ENCODE measurements at regions not wholly inside any gene's neighbourhood (a gene's known extent, or its start where the extent isn't known, plus 50 kb on each side); places are given as distances from the start of the nearest gene placed in this dataset.

DNA sequence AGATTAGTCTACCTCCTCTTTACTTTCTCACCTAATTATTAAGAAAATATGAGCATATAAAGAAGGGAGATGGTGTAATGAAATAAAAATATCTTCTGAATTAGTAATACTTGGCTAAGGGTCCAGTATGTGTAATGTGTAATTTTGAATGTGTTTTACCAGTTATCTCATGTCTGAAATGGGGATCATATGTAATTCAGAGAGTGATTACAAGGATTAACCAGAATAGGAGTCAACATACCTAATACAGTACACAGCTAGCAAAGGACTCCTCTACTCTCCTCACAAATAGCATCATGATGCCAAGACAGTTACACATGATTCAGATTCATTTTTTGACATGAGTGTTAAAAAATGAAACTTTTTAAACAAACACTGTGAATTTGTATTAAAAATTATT is 570.4 kb downstream of the SI start:
- no peak overlapping the region for H3K9ac ChIP-seq
- no peaks in the 10 kb centered on the region for H3K4me1 ChIP-seq
- no peaks in the 10 kb centered on the region for H4K20me1 ChIP-seq
- TF ChIP-seq Cebpa-rat (IDR thresholded peaks at IDR 0.05) = no peak
- H3K4me3 ChIP-seq = no peak overlapping the region
- no peak overlapping the region for H3K4me2 ChIP-seq
- no peaks in the 10 kb centered on the region for H3K36me3 ChIP-seq
- no peaks in the 10 kb centered on the region for H3K27me3 ChIP-seq
- no peaks in the 10 kb centered on the region for H3K9me3 ChIP-seq (replicated peaks in 1 of 11)
- H3K27ac ChIP-seq = no peak overlapping the region

- H3K9ac ChIP-seq = no peak overlapping the region
- H3K36me3 ChIP-seq = no peaks in the 10 kb centered on the region
- H3K4me2 ChIP-seq = no peak overlapping the region
- H3K4me1 ChIP-seq = no peaks in the 10 kb centered on the region
- H3K4me3 ChIP-seq = no peak overlapping the region
- no peak overlapping the region for H3K27ac ChIP-seq
- no peaks in the 10 kb centered on the region for H4K20me1 ChIP-seq
- TF ChIP-seq Cebpa-rat (IDR thresholded peaks at IDR 0.05) = no peak
- H3K27me3 ChIP-seq = no peaks in the 10 kb centered on the region
- peaks cover 0 to 4% (median 0%) of the 10 kb centered on the region in 11 experiments; a peak in 1 of 22 replicates for H3K9me3 ChIP-seq (replicated peaks in 1 of 11)
Observed at GRCh38 chr3:164498917-164499316, 579.4 kb downstream of the SI start.

- no peak overlapping the region for H3K4me2 ChIP-seq
Observed at GRCh38 chr3:164488893-164489292, 589.4 kb downstream of the SI start.

GRCh38 chr3:164486150-164486549 is 592.1 kb downstream of the SI start:
- no peak for TF ChIP-seq Cebpa-rat (IDR thresholded peaks at IDR 0.05)
- H4K20me1 ChIP-seq = no peaks in the 10 kb centered on the region
- H3K9me3 ChIP-seq (replicated peaks in 1 of 11) = no peaks in the 10 kb centered on the region
- no peaks in the 10 kb centered on the region for H3K4me1 ChIP-seq
- H3K27me3 ChIP-seq = no peaks in the 10 kb centered on the region
- no peak overlapping the region for H3K4me2 ChIP-seq
- H3K4me3 ChIP-seq = no peak overlapping the region
- no peaks in the 10 kb centered on the region for H3K36me3 ChIP-seq
- H3K9ac ChIP-seq = no peak overlapping the region
- no peak overlapping the region for H3K27ac ChIP-seq

More at GRCh38 chr3:164488893-164489292, 589.4 kb downstream of the SI start:
- H3K27me3 ChIP-seq = no peaks in the 10 kb centered on the region
- no peaks in the 10 kb centered on the region for H3K36me3 ChIP-seq
- no peaks in the 10 kb centered on the region for H4K20me1 ChIP-seq
- no peak overlapping the region for H3K4me3 ChIP-seq
- no peaks in the 10 kb centered on the region for H3K9me3 ChIP-seq (replicated peaks in 1 of 11)
- TF ChIP-seq Cebpa-rat (IDR thresholded peaks at IDR 0.05) = no peak
- H3K9ac ChIP-seq = no peak overlapping the region
- H3K4me1 ChIP-seq = no peaks in the 10 kb centered on the region
- no peak overlapping the region for H3K27ac ChIP-seq

DNA sequence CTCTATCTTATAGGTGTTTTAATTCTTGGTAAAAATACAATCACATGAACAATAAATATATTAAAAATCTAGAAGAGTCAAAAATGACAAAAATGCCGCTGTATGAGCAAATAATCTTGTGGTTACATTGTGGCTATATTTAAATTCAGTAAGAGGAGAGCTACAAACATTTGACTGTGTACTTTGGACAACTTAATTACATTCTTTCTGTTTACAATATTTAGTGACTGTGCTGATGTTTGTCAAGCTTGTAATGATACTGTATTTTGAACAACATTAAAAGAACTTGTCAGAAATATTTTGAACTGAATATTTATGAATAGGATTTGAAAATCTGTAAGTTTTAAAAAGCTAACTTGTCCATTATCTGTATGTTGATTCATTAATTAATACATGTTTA is 598.3 kb downstream of the SI start:
- H3K9me3 ChIP-seq (replicated peaks in 1 of 11) = no peaks in the 10 kb centered on the region
- no peak overlapping the region for H3K9ac ChIP-seq
- H3K4me1 ChIP-seq = no peaks in the 10 kb centered on the region
- H3K27me3 ChIP-seq = no peaks in the 10 kb centered on the region
- H3K27ac ChIP-seq = no peak overlapping the region
- H3K4me3 ChIP-seq = no peak overlapping the region
- no peaks in the 10 kb centered on the region for H3K36me3 ChIP-seq
- no peak overlapping the region for H3K4me2 ChIP-seq
- no peak for TF ChIP-seq Cebpa-rat (IDR thresholded peaks at IDR 0.05)
- no peaks in the 10 kb centered on the region for H4K20me1 ChIP-seq

GRCh38 chr3:164479406-164479805 is 598.9 kb downstream of the SI start:
- no peak overlapping the region for H3K9ac ChIP-seq
- no peak overlapping the region for H3K4me3 ChIP-seq
- no peaks in the 10 kb centered on the region for H4K20me1 ChIP-seq
- no peak overlapping the region for H3K4me2 ChIP-seq
- H3K27me3 ChIP-seq = no peaks in the 10 kb centered on the region
- H3K36me3 ChIP-seq = no peaks in the 10 kb centered on the region
- H3K27ac ChIP-seq = no peak overlapping the region
- no peaks in the 10 kb centered on the region for H3K4me1 ChIP-seq
- H3K9me3 ChIP-seq (replicated peaks in 1 of 11) = no peaks in the 10 kb centered on the region
- no peak for TF ChIP-seq Cebpa-rat (IDR thresholded peaks at IDR 0.05)

DNA sequence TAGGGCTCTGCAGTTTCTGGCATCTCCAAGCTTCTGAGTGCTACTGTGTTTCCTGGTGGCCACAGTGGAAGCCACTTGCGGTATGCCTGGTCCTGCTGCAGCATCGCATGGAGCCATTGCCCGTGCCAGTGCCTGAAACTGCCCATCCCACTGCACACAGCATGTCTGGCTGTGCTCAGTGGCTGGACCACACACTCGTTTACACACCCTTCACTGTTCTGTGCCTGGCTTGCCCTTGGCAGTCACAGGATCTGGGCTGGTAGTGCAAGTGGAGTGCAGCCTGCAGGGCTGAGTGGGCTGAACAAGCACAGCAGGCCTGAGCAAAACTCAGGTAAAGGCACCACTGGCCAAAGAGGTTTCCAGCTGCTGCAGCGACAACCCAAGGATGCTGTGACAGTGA is 600.0 kb downstream of the SI start:
- H3K9me3 ChIP-seq (replicated peaks in 1 of 11) = no peaks in the 10 kb centered on the region
- no peak for TF ChIP-seq Cebpa-rat (IDR thresholded peaks at IDR 0.05)
- H4K20me1 ChIP-seq = no peaks in the 10 kb centered on the region
- H3K4me2 ChIP-seq = no peak overlapping the region
- H3K4me1 ChIP-seq = no peaks in the 10 kb centered on the region
- no peaks in the 10 kb centered on the region for H3K36me3 ChIP-seq
- no peak overlapping the region for H3K4me3 ChIP-seq
- H3K27me3 ChIP-seq = no peaks in the 10 kb centered on the region
- no peak overlapping the region for H3K9ac ChIP-seq
- H3K27ac ChIP-seq = no peak overlapping the region

DNA sequence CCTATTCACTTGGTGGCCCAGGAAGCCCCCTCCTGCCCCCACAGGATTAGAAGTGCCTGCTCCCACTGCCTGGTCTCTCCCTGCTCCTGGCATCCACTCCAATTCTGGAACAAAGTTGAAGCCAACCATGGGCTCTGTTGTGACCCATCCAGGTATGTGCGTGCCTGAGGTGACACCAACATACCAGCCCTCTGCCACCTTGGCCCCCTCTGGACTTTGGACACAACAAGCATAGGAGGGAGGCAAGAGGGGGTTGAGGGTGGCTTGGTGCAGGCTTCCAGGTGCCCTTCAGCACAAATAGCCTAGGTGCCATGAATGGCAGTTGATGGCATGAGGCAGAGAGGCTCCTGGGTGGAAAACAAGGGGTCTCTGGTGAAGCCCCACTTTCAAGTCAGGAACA is 600.9 kb downstream of the SI start:
- no peak for TF ChIP-seq Cebpa-rat (IDR thresholded peaks at IDR 0.05)
- Histone ChIP-seq H3K36me3 (no peaks in the 10 kb centered on the region), H3K27me3 (no peaks in the 10 kb centered on the region)

DNA sequence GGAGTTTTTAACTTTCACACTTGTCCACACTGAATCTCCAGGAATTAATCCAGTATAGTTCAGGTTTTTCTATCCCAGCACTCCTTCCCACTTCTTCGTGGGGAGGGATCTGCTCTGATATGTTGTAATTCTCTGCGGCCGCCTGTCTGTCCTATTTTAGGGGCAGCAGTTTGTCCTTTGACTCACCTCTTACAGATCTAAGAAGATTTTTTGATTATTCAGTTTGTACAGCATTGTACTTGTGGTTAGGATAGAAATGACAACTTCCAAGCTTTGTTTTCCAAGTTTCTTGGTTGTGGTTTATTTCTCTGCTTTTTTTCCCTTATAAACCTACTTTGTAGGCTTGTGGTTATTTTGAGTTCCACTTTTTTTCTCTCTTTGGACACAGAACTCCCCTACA is 601.7 kb downstream of the SI start:
- Histone ChIP-seq H4K20me1 (no peaks in the 10 kb centered on the region), H3K9me3 (replicated peaks in 1 of 11) (no peaks in the 10 kb centered on the region), H3K4me2 (no peak overlapping the region), H3K27me3 (no peaks in the 10 kb centered on the region), H3K27ac (no peak overlapping the region), H3K9ac (no peak overlapping the region), H3K36me3 (no peaks in the 10 kb centered on the region), H3K4me1 (no peaks in the 10 kb centered on the region), H3K4me3 (no peak overlapping the region)
- no peak for TF ChIP-seq Cebpa-rat (IDR thresholded peaks at IDR 0.05)

More for the DNA sequence above, 600.9 kb downstream of the SI start:
- H3K4me2 ChIP-seq = no peak overlapping the region
- no peaks in the 10 kb centered on the region for H3K9me3 ChIP-seq (replicated peaks in 1 of 11)
- H4K20me1 ChIP-seq = no peaks in the 10 kb centered on the region
- no peaks in the 10 kb centered on the region for H3K4me1 ChIP-seq
- H3K27ac ChIP-seq = no peak overlapping the region
- H3K9ac ChIP-seq = no peak overlapping the region
- H3K4me3 ChIP-seq = no peak overlapping the region

DNA sequence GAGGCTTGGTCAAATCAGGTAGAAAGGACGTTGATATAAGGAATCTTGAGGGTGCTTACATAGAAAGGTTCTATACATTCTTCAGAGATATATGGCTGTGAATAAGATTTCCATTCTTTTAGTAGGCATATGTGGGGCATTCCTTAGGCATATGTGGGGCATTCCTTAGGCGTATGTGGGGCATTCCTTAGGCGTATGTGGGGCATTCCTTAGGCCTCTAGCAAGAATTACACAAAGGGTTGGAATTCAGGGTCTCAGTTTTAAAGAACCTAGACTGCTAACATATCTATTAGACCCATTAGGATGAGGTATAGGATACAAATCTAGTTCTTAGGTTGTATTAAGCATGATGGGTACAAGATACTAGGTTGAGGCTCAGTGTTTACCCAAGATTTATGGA is 607.8 kb downstream of the SI start:
- Histone ChIP-seq H4K20me1 (no peaks in the 10 kb centered on the region), H3K27ac (no peak overlapping the region), H3K4me2 (no peak overlapping the region), H3K36me3 (no peaks in the 10 kb centered on the region), H3K4me3 (no peak overlapping the region), H3K9ac (no peak overlapping the region), H3K4me1 (no peaks in the 10 kb centered on the region), H3K9me3 (replicated peaks in 1 of 11) (peaks cover 8 to 20% (median 13%) of the 10 kb centered on the region in 11 experiments; a peak in 13 of 22 replicates), H3K27me3 (no peaks in the 10 kb centered on the region)
- no peak for TF ChIP-seq Cebpa-rat (IDR thresholded peaks at IDR 0.05)

DNA sequence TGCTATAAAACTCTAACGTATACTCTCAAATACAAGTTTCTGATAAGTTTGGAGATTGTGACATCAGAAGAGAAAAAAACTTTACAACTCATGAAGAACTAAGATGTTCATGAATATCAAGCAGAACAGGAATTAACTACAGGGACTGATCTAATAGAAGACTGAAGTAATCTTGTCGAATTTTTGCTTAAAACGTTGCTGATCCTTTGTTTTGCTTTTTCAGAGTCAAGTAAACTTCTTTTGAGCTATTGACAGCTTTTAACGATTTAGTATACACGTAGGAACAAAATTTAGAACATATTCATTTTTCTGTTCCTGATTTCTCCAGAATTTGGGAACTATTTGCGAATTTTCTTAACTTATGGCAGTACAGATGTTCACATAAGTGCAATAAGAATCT is 610.2 kb downstream of the SI start:
- Histone ChIP-seq H3K9ac (no peak overlapping the region), H3K9me3 (replicated peaks in 1 of 11) (peaks cover 8 to 20% (median 13%) of the 10 kb centered on the region in 11 experiments; a peak in 13 of 22 replicates), H3K27me3 (no peaks in the 10 kb centered on the region), H3K4me2 (no peak overlapping the region), H4K20me1 (no peaks in the 10 kb centered on the region), H3K27ac (no peak overlapping the region), H3K4me3 (no peak overlapping the region), H3K36me3 (no peaks in the 10 kb centered on the region), H3K4me1 (no peaks in the 10 kb centered on the region)
- no peak for TF ChIP-seq Cebpa-rat (IDR thresholded peaks at IDR 0.05)

Measured in BLaER1 treated with 17β-estradiol and CSF1 and Interleukin-3, amounts not matched to agents 10 nM and 100 nM (cell line).